GM10248 (cell line): ENCODE measurements at regions not wholly inside any gene's neighbourhood (a gene's known extent, or its start where the extent isn't known, plus 50 kb on each side); places are given as distances from the start of the nearest gene placed in this dataset.

Source experiments
- CTCF ChIA-PET: fragments of 300-600 bp; sonication (Branson Sonifier 250); formaldehyde crosslinking; extraction: SDS; loops from one replicate; lab custom pipeline; 2021; ENCODE audit warnings: antibody characterized with exemption; lab: Yijun Ruan, JAX
- POLR2A ChIA-PET: fragments of 350-650 bp; sonication (Branson Sonifier 250); formaldehyde crosslinking; extraction: SDS; loops from one replicate; lab custom pipeline; 2020; ENCODE audit warnings: antibody characterized with exemption; lab: Yijun Ruan, JAX
- DNase-seq: peaks from one replicate; pipeline ENCODE4 v3.0.0; 2012; ENCODE audit errors: extremely low spot score
- TF ChIP-seq, protein P1 (sequence below): IDR thresholded peaks from 2 replicates; pipeline ENCODE4 v1.5.1; 2012; ENCODE audit warnings: mild to moderate bottlenecking, low read depth; ENCODE audit errors: extremely low read depth, missing control alignments, control extremely low read depth

DNA sequence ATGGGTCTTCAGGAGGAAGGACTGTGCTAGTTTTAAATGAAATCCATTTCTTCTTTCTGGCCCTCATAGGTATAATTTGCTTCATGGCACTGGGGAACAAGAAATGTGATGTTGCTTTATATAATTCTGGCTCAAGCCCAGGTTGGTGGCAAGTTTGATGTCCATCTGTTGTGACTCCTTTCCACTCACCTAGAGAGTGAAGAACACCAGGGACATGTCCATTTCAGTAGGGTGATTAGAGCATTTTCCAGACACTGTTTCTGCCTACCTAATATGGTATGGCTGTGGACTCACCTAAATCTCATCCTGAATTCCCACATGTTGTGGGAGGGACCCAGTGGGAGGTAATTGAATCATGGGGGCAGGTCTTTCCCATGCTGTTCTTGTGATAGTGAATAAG is 278.1 kb downstream of the LMX1A start:
- ChIA-PET POLR2A (no interaction called here), CTCF (interaction anchor here (0.9 kb wide), 1 partner anchor 10 kb away, joined by 3 read pairs; no protein-coding TSS in a partner anchor)
- DNase-seq, result no peak
- TF ChIP-seq, protein P1, sequence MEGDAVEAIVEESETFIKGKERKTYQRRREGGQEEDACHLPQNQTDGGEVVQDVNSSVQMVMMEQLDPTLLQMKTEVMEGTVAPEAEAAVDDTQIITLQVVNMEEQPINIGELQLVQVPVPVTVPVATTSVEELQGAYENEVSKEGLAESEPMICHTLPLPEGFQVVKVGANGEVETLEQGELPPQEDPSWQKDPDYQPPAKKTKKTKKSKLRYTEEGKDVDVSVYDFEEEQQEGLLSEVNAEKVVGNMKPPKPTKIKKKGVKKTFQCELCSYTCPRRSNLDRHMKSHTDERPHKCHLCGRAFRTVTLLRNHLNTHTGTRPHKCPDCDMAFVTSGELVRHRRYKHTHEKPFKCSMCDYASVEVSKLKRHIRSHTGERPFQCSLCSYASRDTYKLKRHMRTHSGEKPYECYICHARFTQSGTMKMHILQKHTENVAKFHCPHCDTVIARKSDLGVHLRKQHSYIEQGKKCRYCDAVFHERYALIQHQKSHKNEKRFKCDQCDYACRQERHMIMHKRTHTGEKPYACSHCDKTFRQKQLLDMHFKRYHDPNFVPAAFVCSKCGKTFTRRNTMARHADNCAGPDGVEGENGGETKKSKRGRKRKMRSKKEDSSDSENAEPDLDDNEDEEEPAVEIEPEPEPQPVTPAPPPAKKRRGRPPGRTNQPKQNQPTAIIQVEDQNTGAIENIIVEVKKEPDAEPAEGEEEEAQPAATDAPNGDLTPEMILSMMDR, result no peak

DNA sequence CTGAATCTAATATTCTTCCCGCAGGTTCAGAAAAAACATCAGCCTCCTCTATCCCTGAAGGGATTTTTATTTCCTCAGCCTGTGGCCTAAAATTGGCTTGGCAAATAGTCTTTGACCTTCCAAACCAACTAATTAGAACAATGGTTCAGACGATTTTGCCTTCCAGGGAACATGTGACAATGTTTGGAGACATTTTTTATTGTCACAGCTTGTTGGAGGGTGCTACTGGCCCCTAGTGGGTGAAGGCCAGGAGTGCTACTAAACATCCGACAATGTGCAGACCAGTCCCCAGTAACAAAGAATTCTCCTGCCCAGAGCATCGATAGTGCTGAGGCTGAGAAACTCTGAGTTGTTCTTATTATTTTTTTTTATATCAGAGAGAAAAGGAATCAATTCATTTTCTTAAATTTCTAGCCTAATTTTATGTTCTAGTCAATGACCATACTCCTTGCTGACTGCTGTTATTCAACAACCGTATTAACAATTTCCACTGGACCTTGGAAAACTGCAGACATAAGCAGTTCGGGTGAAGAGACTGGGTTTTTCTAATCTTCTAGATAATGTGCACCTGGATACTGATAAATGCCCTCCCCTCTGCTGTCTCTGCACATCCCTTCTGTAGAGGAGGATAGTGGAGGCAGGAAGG is 280.7 kb downstream of the LMX1A start:
- ChIA-PET CTCF (no interaction called here), POLR2A (no interaction called here)
- no peak for DNase-seq
- TF ChIP-seq, protein P1, result no peak

DNA sequence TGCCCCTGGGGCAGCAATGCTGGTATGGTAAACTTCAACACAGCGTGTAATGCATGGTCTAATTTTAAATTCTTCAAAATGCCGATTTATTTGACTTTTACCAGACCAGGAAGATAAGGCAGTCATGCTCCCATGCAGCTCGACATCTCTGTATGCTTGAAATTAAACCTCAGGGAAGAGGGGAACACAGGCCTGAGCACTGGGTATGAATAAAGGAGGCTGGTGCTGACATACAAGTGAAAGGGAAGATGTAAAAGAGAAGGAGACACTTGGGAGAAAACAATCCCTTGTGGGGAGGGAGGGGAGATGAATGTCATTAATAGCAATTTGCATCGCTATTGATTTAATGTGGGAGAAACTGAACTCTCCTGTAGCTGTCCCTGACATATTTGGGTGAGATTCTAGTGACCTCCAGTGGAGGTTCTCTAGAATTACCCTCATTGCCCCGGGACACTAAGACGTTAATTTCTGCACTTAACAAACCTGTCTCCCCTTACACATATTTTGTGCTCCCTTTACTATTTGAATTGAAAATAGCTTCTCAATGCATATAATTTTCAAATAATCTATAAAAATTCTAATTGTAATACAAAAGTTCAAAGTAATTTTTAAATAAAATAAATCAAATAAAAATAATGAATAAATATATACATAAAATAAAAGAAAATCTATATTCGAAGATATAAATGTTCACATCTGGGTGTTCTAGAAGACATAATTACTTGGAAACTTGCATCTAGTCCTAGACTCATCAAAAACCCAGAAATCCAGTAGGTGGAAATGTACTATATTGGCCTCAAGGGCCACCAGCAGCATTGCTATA is 283.1 kb downstream of the LMX1A start:
- CTCF ChIA-PET, result interaction anchor here (0.8 to 2.8 kb wide), 11 partner anchors 10 to 1716 kb away, joined by 3 to 17 read pairs (median 3); no protein-coding TSS in a partner anchor
- POLR2A ChIA-PET, result no interaction called here
- peak; percentile 28 for DNase-seq
- TF ChIP-seq, protein P1, result peak; percentile 60

DNA sequence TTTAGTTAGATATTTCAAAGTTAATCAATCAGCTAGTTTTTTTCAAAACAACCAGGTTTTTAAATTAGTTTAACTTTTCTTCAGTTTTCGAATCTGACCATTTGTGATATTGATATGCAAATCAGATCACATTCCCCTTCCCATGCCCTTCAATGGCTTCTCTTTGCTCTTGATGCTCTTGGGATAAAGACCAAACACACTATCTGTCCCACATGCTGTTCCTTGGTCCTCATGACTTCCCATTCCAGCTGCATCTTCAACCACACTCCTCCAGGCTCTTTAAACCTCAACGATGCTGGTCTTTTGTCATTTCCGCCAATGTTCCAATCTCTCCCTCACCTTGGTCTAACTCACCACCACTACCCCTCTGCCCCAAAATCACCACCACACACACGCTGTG is 285.8 kb downstream of the LMX1A start:
- TF ChIP-seq, protein P1, result no peak
- POLR2A ChIA-PET, result no interaction called here

DNA sequence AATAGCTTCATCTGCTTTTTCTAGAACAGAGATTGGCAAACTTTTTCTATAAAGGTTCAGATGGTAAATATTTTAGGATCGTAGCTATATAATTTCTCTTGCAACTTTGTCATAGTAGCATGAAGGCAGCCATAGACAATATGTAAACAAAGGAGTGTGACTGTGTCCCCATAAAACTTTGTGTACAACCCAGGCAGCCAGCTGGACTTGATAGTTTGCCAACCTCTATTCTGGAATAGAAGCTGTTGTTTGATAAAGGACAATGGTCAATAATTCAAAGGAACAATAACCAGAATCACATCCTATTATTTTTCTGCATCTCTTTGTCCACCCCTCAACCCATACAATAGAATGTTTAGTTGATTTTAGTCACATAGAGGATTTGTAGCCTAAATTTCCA is 286.7 kb downstream of the LMX1A start:
- DNase-seq, result no peak
- TF ChIP-seq, protein P1, result no peak

More for the DNA sequence above, 285.8 kb downstream of the LMX1A start:
- CTCF ChIA-PET, result interaction anchor here (1.4 kb wide), 1 partner anchor 8 kb away, joined by 4 read pairs; no protein-coding TSS in a partner anchor
- DNase-seq, result no peak

DNA sequence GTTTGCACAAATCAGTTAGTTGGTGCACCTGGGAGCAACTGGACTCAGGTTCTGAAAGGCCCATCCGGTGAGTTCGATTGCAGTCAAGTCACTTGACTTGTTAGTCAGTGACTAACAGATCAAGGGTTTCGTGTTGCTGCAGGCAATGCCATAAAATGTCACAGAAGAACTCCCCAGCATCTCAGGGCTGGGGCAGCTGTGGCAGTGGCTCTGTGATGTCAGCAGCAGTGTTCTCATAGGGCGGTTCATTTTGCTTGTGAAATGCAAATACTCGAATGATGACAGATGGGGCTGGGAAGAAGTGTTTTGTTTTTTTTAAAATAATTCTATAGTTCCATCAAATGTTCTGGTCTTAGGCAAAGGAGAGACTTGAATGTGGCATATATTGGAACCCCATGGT is 287.8 kb downstream of the LMX1A start:
- no peak for DNase-seq
- TF ChIP-seq, protein P1, result no peak
- ChIA-PET POLR2A (no interaction called here), CTCF (interaction anchor here (1.1 to 1.4 kb wide), 2 partner anchors 9 to 1645 kb away, joined by 3 read pairs; no protein-coding TSS in a partner anchor)

More for the DNA sequence above, 286.7 kb downstream of the LMX1A start:
- ChIA-PET POLR2A (no interaction called here), CTCF (no interaction called here)
